Neural progenitor cell (in vitro differentiated cells): ENCODE measurements at regions not wholly inside any gene's neighbourhood (a gene's known extent, or its start where the extent isn't known, plus 50 kb on each side); places are given as distances from the start of the nearest gene placed in this dataset.

Source experiments
- DNase-seq: peaks from one replicate; pipeline ENCODE4 v3.0.0-alpha.2; 2016; ENCODE audit warnings: low spot score
- H2AFZ ChIP-seq: fragments of 200-600 bp; sonication (generic); replicated peaks from 2 replicates; pipeline ENCODE4 v1.6.1; 2016; ENCODE audit warnings: antibody characterized with exemption
- H3F3A ChIP-seq: fragments of 200-600 bp; sonication (generic); 2 replicates; pipeline ENCODE4 v1.6.1; 2016; ENCODE audit warnings: antibody characterized with exemption, low read depth
- H3K27ac ChIP-seq: fragments of 200-600 bp; sonication (generic); 2 replicates; pipeline ENCODE4 v1.5.1; 2016; ENCODE audit warnings: mild to moderate bottlenecking
- H3K27me3 ChIP-seq: fragments of 200-600 bp; sonication (generic); 2 replicates; pipeline ENCODE4 v1.6.1; 2016; ENCODE audit warnings: mild to moderate bottlenecking, moderate library complexity
- H3K36me3 ChIP-seq: fragments of 200-600 bp; sonication (generic); 2 replicates; pipeline ENCODE4 v1.5.1; 2016
- H3K4me1 ChIP-seq: fragments of 200-600 bp; sonication (generic); 2 replicates; pipeline ENCODE4 v1.6.1; 2016; ENCODE audit warnings: mixed run types
- H3K4me2 ChIP-seq: fragments of 200-600 bp; sonication (generic); 2 replicates; pipeline ENCODE4 v1.6.1; 2016
- H3K4me3 ChIP-seq: fragments of 200-600 bp; sonication (generic); 2 replicates; pipeline ENCODE4 v1.5.1; 2016
- H3K79me2 ChIP-seq: fragments of 200-600 bp; sonication (generic); 2 replicates; pipeline ENCODE4 v1.6.1; 2016; ENCODE audit warnings: low read depth
- H3K9ac ChIP-seq: fragments of 200-600 bp; sonication (generic); 2 replicates; pipeline ENCODE4 v1.6.1; 2016
- H3K9me3 ChIP-seq: fragments of 200-600 bp; sonication (generic); 2 replicates; pipeline ENCODE4 v1.5.1; 2016; ENCODE audit warnings: low read depth
- H4K20me1 ChIP-seq: fragments of 200-600 bp; sonication (generic); 2 replicates; pipeline ENCODE4 v1.6.1; 2016; ENCODE audit warnings: low read depth
- H3K27ac Mint-ChIP-seq: 3 replicates; pipeline ENCODE4 v1.8.0; 2021; ENCODE audit warnings: mixed read lengths
- H3K27me3 Mint-ChIP-seq: 2 replicates; pipeline ENCODE4 v1.8.0; 2022; ENCODE audit warnings: low read depth, mild to moderate bottlenecking, inconsistent platforms, moderate library complexity, mixed read lengths; ENCODE audit not compliant: insufficient read depth
- H3K36me3 Mint-ChIP-seq: 3 replicates; pipeline ENCODE4 v1.8.0; 2021; ENCODE audit warnings: mixed read lengths
- H3K4me1 Mint-ChIP-seq: 3 replicates; pipeline ENCODE4 v1.8.0; 2021; ENCODE audit warnings: mixed read lengths
- H3K4me3 Mint-ChIP-seq: 3 replicates; pipeline ENCODE4 v1.8.0; 2021; ENCODE audit warnings: mild to moderate bottlenecking, moderate library complexity, mixed read lengths
- H3K9me3 Mint-ChIP-seq: 3 replicates; pipeline ENCODE4 v1.8.0; 2020; ENCODE audit warnings: mixed read lengths
- CTCF ChIP-seq: fragments of 200-600 bp; sonication (generic); IDR thresholded peaks from 2 replicates; pipeline ENCODE4 v1.5.1; 2017; ENCODE audit warnings: antibody characterized with exemption, mild to moderate bottlenecking
- EZH2 ChIP-seq: fragments of 200-600 bp; sonication (generic); IDR thresholded peaks from 2 replicates; pipeline ENCODE4 v1.6.1; 2017; ENCODE audit warnings: antibody characterized with exemption, mild to moderate bottlenecking, moderate library complexity
- EZH2phosphoT487 ChIP-seq: fragments of 200-600 bp; sonication (generic); IDR thresholded peaks from 2 replicates; pipeline ENCODE4 v1.6.1; 2017; ENCODE audit warnings: antibody characterized with exemption

- H3K27ac ChIP-seq, result no peak overlapping the region
- H3K79me2 ChIP-seq, result no peaks in the 10 kb centered on the region
- no peaks in the 10 kb centered on the region for H3K9me3 Mint-ChIP-seq
- peaks cover 56% of the 10 kb centered on the region for H3K4me1 Mint-ChIP-seq
- H4K20me1 ChIP-seq, result no peaks in the 10 kb centered on the region
- H3K4me2 ChIP-seq, result peak overlapping the region; percentile 53
- H3K4me1 ChIP-seq, result peaks cover 41% of the 10 kb centered on the region
- no peak for DNase-seq
- no peak overlapping the region for H2AFZ ChIP-seq
- H3K36me3 ChIP-seq, result no peaks in the 10 kb centered on the region
- H3K36me3 Mint-ChIP-seq, result no peaks in the 10 kb centered on the region
- H3K27ac Mint-ChIP-seq, result peak overlapping the region; percentile 61
- H3K9me3 ChIP-seq, result no peaks in the 10 kb centered on the region
- TF ChIP-seq CTCF, result no peak
- no peak for TF ChIP-seq EZH2
- TF ChIP-seq EZH2phosphoT487, result no peak
- peaks cover 11% of the 10 kb centered on the region for H3K27me3 Mint-ChIP-seq
- no peak overlapping the region for H3K4me3 ChIP-seq
- peaks cover 16% of the 10 kb centered on the region for H3F3A ChIP-seq
- H3K4me3 Mint-ChIP-seq, result no peak overlapping the region
- H3K27me3 ChIP-seq, result no peaks in the 10 kb centered on the region
- H3K9ac ChIP-seq, result no peak overlapping the region
Observed at GRCh38 chr2:16085073-16085472, 144.7 kb downstream of the MYCN start.

- Mint-ChIP-seq H3K9me3 (no peaks in the 10 kb centered on the region), H3K36me3 (no peaks in the 10 kb centered on the region), H3K4me3 (peak overlapping the region; percentile 72), H3K4me1 (peaks cover 56% of the 10 kb centered on the region), H3K27me3 (peaks cover 11% of the 10 kb centered on the region), H3K27ac (peak overlapping the region; percentile 96)
- Histone ChIP-seq H3K79me2 (no peaks in the 10 kb centered on the region), H3K4me2 (peak overlapping the region; percentile 53), H2AFZ (no peak overlapping the region), H4K20me1 (no peaks in the 10 kb centered on the region), H3K4me1 (peaks cover 41% of the 10 kb centered on the region), H3K4me3 (no peak overlapping the region), H3F3A (peaks cover 16% of the 10 kb centered on the region), H3K9me3 (no peaks in the 10 kb centered on the region), H3K36me3 (no peaks in the 10 kb centered on the region), H3K9ac (no peak overlapping the region), H3K27ac (peak overlapping the region; percentile 53), H3K27me3 (no peaks in the 10 kb centered on the region)
- DNase-seq, result peak; percentile 68
- no peak for TF ChIP-seq EZH2
Observed at GRCh38 chr2:16084274-16084673, 143.9 kb downstream of the MYCN start.

- no peak for TF ChIP-seq CTCF
- TF ChIP-seq EZH2phosphoT487, result no peak
- no peak for TF ChIP-seq EZH2
- H3K27ac Mint-ChIP-seq, result peak overlapping the region; percentile 3
- Histone ChIP-seq H3K9me3 (no peaks in the 10 kb centered on the region), H3F3A (peaks cover 16% of the 10 kb centered on the region), H3K79me2 (no peaks in the 10 kb centered on the region), H3K4me2 (no peak overlapping the region), H2AFZ (no peak overlapping the region), H3K4me1 (peaks cover 35% of the 10 kb centered on the region), H3K9ac (no peak overlapping the region), H3K36me3 (no peaks in the 10 kb centered on the region), H3K27me3 (no peaks in the 10 kb centered on the region), H3K4me3 (no peak overlapping the region), H4K20me1 (no peaks in the 10 kb centered on the region), H3K27ac (no peak overlapping the region)
- H3K36me3 Mint-ChIP-seq, result no peaks in the 10 kb centered on the region
- peaks cover 51% of the 10 kb centered on the region for H3K4me1 Mint-ChIP-seq
- DNase-seq, result no peak
- peaks cover 14% of the 10 kb centered on the region for H3K27me3 Mint-ChIP-seq
- peak overlapping the region; percentile 4 for H3K4me3 Mint-ChIP-seq
- H3K9me3 Mint-ChIP-seq, result no peaks in the 10 kb centered on the region
Observed at GRCh38 chr2:16082276-16082675, 141.9 kb downstream of the MYCN start.

GRCh38 chr2:16081316-16082200 is 141.2 kb downstream of the MYCN start:
- Mint-ChIP-seq H3K27ac (peak overlapping the region; percentile 3), H3K4me3 (peak overlapping the region; percentile 4), H3K36me3 (peaks cover under 1% of the 10 kb centered on the region), H3K27me3 (peaks cover 14% of the 10 kb centered on the region), H3K4me1 (peaks cover 58% of the 10 kb centered on the region), H3K9me3 (no peaks in the 10 kb centered on the region)
- no peaks in the 10 kb centered on the region for H3K27me3 ChIP-seq
- peaks cover 35% of the 10 kb centered on the region for H3K4me1 ChIP-seq
- H3K4me2 ChIP-seq, result no peak overlapping the region
- H3K4me3 ChIP-seq, result no peak overlapping the region
- H3K9ac ChIP-seq, result no peak overlapping the region
- no peaks in the 10 kb centered on the region for H3K79me2 ChIP-seq
- H3F3A ChIP-seq, result peaks cover 16% of the 10 kb centered on the region
- DNase-seq, result peak; percentile 34
- no peaks in the 10 kb centered on the region for H3K36me3 ChIP-seq
- no peak for TF ChIP-seq EZH2phosphoT487
- TF ChIP-seq CTCF, result no peak
- no peak for TF ChIP-seq EZH2
- H2AFZ ChIP-seq, result no peak overlapping the region
- H4K20me1 ChIP-seq, result no peaks in the 10 kb centered on the region
- H3K9me3 ChIP-seq, result no peaks in the 10 kb centered on the region
- H3K27ac ChIP-seq, result no peak overlapping the region
